DND-41 (cell line): ENCODE measurements at regions not wholly inside any gene's neighbourhood (a gene's known extent, or its start where the extent isn't known, plus 50 kb on each side); places are given as distances from the start of the nearest gene placed in this dataset.

Experiments used
- CTCF ChIP-seq: IDR thresholded peaks from 2 replicates; pipeline ENCODE4 v1.5.1; 2012; ENCODE audit warnings: borderline replicate concordance, low read length, moderate library complexity, mild to moderate bottlenecking; ENCODE audit not compliant: poor library complexity, severe bottlenecking; ENCODE audit errors: extremely low read depth
- EZH2 ChIP-seq: IDR thresholded peaks from 3 replicates; pipeline ENCODE4 v1.6.1; 2012; ENCODE audit warnings: borderline replicate concordance, low read depth, mild to moderate bottlenecking, moderate library complexity, low read length, inconsistent platforms; ENCODE audit not compliant: severe bottlenecking

GRCh38 chr18:76058146-76058545 lies 436.9 kb downstream of the ZNF516 start:
- TF ChIP-seq CTCF: no peak
- no peak for TF ChIP-seq EZH2
